Gastrocnemius medialis (tissue), 4 donors: ENCODE measurements at regions not wholly inside any gene's neighbourhood (a gene's known extent, or its start where the extent isn't known, plus 50 kb on each side); places are given as distances from the start of the nearest gene placed in this dataset.
A peak's percentile ranks its signal among the peaks of the same experiment; 100 is the strongest.

Experiments used
- ATAC-seq, 2 donors: fragments of 150-250 bp; one replicate each; pipeline ENCODE4 v1.9.1; 2016
- DNase-seq, 2 donors: peaks; one replicate each; pipeline ENCODE4 v3.0.0-alpha.2; 2019
- H3K27ac ChIP-seq, 4 donors: fragments of 200-600 bp; sonication (generic); 1 replicate in 1 of 4; 2 replicates in 3 of 4; pipeline ENCODE4 v1.5.1; 2016 to 2018; ENCODE audit warnings: mild to moderate bottlenecking in 2 of 4, moderate library complexity in 1 of 4
- H3K27me3 ChIP-seq, 3 donors: fragments of 200-600 bp; sonication (generic) in 2 of 3; 1 replicate in 1 of 3; 2 replicates in 2 of 3; pipeline versions ENCODE4 v1.5.1 to v1.6.0; 2016 to 2019; ENCODE audit warnings: mild to moderate bottlenecking in 1 of 3, moderate library complexity in 1 of 3
- H3K36me3 ChIP-seq, 2 donors: fragments of 200-600 bp; sonication (generic) in 1 of 2; one replicate each; pipeline ENCODE4 v1.5.1; 2017 to 2018
- H3K4me1 ChIP-seq, 2 donors: fragments of 200-600 bp; sonication (generic) in 1 of 2; one replicate each; pipeline ENCODE4 v1.5.1; 2016 to 2017; ENCODE audit warnings: mild to moderate bottlenecking in 2 of 2
- H3K4me3 ChIP-seq, 4 donors: fragments of 200-600 bp; sonication (generic) in 3 of 4; 1 replicate in 1 of 4; 2 replicates in 3 of 4; pipeline ENCODE4 v1.5.1; 2016 to 2019; ENCODE audit warnings: mild to moderate bottlenecking in 2 of 4
- H3K9me3 ChIP-seq, 3 donors: fragments of 200-600 bp; sonication (generic) in 2 of 3; 1 replicate in 1 of 3; 2 replicates in 2 of 3; pipeline ENCODE4 v1.5.1; 2016 to 2019
- POLR2A ChIP-seq, 2 donors: fragments of 450-650 bp; IDR thresholded peaks; one replicate each; pipeline ENCODE4 v1.6.1; 2017; ENCODE audit warnings: antibody characterized with exemption in 2 of 2, mild to moderate bottlenecking in 2 of 2, moderate library complexity in 2 of 2
- in situ Hi-C, 4 donors: fragments of 200-750 bp; cut with MboI; loops; one replicate each; pipeline versions ENCODE4 v1.15.0 to v1.8.0; 2017; ENCODE audit warnings: low sequenced_read_pairs in 4 of 4
- intact Hi-C: fragments of 100-400 bp; cut with DNase I; formaldehyde crosslinking; loops from one replicate; pipeline ENCODE4 v1.15.1; 2023; ENCODE audit warnings: low total_unique reads
- TF ChIP-seq, protein P1 (sequence below), 5 experiments: fragments of 450-650 bp in 3 of 5; fragments of 200-600 bp in 2 of 5; sonication (generic) in 2 of 5; IDR thresholded peaks in 4 of 5; conservative IDR thresholded peaks in 1 of 5; 1 replicate in 4 of 5; 2 replicates in 1 of 5; pipeline ENCODE4 v1.5.1; 2016 to 2019; ENCODE audit warnings: antibody characterized with exemption in 5 of 5, mild to moderate bottlenecking in 3 of 5, moderate library complexity in 3 of 5

DNA sequence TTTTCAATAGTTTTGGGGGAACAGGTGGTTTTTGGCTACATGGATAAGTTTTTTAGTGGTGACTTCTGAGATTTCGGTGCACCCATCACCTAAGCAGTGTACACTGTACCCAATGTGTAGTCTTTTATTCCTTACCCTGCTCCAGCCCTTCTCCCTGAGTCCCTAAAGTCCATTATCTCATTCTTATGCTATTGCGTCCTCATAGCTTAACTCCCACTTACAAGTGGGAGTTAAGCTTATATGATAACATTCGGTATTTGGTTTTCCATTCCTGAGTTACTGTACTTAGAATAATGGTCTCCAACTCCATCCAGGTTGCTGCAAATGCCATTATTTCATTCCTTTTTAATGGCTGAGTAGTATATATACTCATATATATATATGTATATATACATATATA lies 90.9 kb upstream of the ACSL3 start:
- intact Hi-C loops = no loop called here
- no peak for ATAC-seq
- in situ Hi-C loops = no loop called here
- H3K4me3 ChIP-seq = no peak overlapping the region
- no peak for DNase-seq
- TF ChIP-seq, protein P1, sequence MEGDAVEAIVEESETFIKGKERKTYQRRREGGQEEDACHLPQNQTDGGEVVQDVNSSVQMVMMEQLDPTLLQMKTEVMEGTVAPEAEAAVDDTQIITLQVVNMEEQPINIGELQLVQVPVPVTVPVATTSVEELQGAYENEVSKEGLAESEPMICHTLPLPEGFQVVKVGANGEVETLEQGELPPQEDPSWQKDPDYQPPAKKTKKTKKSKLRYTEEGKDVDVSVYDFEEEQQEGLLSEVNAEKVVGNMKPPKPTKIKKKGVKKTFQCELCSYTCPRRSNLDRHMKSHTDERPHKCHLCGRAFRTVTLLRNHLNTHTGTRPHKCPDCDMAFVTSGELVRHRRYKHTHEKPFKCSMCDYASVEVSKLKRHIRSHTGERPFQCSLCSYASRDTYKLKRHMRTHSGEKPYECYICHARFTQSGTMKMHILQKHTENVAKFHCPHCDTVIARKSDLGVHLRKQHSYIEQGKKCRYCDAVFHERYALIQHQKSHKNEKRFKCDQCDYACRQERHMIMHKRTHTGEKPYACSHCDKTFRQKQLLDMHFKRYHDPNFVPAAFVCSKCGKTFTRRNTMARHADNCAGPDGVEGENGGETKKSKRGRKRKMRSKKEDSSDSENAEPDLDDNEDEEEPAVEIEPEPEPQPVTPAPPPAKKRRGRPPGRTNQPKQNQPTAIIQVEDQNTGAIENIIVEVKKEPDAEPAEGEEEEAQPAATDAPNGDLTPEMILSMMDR (IDR thresholded peaks at IDR 0.05 in 4 of 5, conservative IDR thresholded peaks at IDR 0.05 in 1 of 5) = no peak
- TF ChIP-seq POLR2A (IDR thresholded peaks at IDR 0.05) = no peak
- H3K27ac ChIP-seq = no peak overlapping the region
- H3K27me3 ChIP-seq = no peaks in the 10 kb centered on the region
- H3K4me1 ChIP-seq = no peaks in the 10 kb centered on the region
- no peaks in the 10 kb centered on the region for H3K9me3 ChIP-seq
- H3K36me3 ChIP-seq = no peaks in the 10 kb centered on the region

DNA sequence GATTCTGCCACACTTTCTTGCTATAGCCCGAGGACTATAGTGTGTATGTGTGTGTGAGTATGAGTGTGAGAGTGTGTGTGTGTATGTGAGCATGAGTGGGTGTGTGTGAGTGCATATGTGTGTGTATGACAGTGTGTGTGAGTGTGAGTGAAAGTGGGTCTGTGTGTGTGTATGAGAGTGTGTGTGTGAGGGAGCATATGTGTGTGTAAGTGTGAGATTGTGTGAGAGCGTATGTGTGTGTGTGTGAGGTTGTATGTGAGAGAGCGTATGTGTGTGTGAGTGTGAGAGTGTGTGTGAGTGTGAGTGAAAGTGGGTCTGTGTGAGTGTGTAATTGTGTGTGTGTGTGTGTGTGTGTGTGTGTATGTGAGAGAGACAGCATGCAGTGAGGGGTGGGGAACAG lies 89.0 kb upstream of the ACSL3 start:
- no peaks in the 10 kb centered on the region for H3K36me3 ChIP-seq
- H3K4me3 ChIP-seq = no peak overlapping the region
- no peak for TF ChIP-seq POLR2A (IDR thresholded peaks at IDR 0.05)
- TF ChIP-seq, protein P1 (IDR thresholded peaks at IDR 0.05 in 4 of 5, conservative IDR thresholded peaks at IDR 0.05 in 1 of 5) = no peak
- no peak for DNase-seq
- intact Hi-C loops (no loop called here), in situ Hi-C loops (no loop called here)
- H3K9me3 ChIP-seq = no peaks in the 10 kb centered on the region
- peaks cover 0 to 2% of the 10 kb centered on the region in 2 donors for H3K4me1 ChIP-seq
- H3K27me3 ChIP-seq = no peaks in the 10 kb centered on the region
- no peak for ATAC-seq
- H3K27ac ChIP-seq = no peak overlapping the region

DNA sequence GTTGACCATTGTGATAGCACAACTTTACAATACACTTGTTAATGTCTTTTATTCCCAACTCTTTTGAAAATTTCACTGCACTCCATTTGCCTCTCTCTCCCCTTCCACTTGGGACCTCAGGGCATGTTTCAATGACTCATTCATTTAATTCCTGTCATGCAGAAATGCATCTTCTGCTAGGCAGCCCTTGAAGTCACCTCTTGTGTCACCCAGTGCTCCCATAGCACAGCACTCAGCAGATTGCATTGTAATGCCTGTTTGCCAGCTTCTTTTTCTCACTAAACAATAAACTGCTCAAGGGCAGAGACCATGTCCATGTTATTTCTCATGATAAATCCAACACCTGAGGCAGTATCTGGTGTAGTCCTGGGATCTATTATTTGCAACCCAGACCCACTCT lies 85.9 kb upstream of the ACSL3 start:
- intact Hi-C loops = no loop called here
- H3K36me3 ChIP-seq = no peaks in the 10 kb centered on the region
- ATAC-seq (no peak), DNase-seq (no peak)
- TF ChIP-seq POLR2A (IDR thresholded peaks at IDR 0.05) = no peak
- TF ChIP-seq, protein P1 (IDR thresholded peaks at IDR 0.05 in 4 of 5, conservative IDR thresholded peaks at IDR 0.05 in 1 of 5) = no peak
- no peak overlapping the region for H3K4me3 ChIP-seq
- H3K27me3 ChIP-seq = no peaks in the 10 kb centered on the region
- no peaks in the 10 kb centered on the region for H3K9me3 ChIP-seq
- in situ Hi-C loops = no loop called here
- peaks cover 0 to 4% of the 10 kb centered on the region in 2 donors for H3K4me1 ChIP-seq
- no peak overlapping the region for H3K27ac ChIP-seq

DNA sequence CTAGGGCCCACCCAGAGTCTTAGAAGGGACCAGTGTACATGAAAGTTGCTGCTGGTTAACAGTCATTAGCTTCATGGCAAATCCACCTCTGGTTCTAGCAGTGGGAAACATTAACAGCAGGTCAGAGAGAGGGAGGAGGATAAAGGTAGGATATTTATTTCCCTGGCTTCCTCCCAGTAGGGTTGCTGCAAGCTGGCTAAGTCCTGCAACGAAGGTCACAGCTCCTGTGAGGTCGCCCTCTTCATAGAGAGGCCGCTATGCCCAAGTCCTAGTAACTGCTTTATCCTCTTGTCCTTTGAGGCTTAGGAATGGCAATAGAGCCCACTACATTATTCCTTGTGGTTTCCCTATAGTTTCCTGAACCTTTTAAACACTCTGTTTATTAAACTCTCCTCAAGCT lies 84.0 kb upstream of the ACSL3 start:
- no peak for TF ChIP-seq POLR2A (IDR thresholded peaks at IDR 0.05)
- TF ChIP-seq, protein P1 (IDR thresholded peaks at IDR 0.05 in 4 of 5, conservative IDR thresholded peaks at IDR 0.05 in 1 of 5) = no peak
- H3K4me1 ChIP-seq = peaks cover 0 to 4% of the 10 kb centered on the region in 2 donors
- DNase-seq (no peak), ATAC-seq (peak in 1 of 2 donors; percentile 72)
- no peak overlapping the region for H3K4me3 ChIP-seq
- in situ Hi-C loops (no loop called here), intact Hi-C loops (no loop called here)
- H3K27me3 ChIP-seq = no peaks in the 10 kb centered on the region
- H3K27ac ChIP-seq = no peak overlapping the region
- no peaks in the 10 kb centered on the region for H3K9me3 ChIP-seq
- H3K36me3 ChIP-seq = no peaks in the 10 kb centered on the region

DNA sequence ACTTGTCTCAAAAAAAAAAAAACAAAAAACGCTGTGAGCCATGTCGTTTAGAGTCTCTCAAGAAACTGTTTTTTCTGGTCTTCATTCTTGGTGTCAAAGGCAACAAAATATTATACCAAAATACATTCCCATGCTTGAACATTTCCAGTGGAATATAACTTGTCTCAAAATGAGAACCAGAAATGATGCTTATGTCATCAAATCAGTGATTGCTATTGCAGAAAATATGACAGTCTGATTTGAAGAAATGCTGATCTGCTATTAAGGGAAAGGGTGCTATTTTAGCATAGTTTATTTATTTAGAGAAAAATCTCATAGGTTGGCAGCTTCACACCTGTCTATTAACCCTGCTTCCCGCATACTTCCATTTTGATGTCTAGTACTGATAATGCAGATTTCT lies 82.4 kb upstream of the ACSL3 start:
- Histone ChIP-seq H3K9me3 (no peaks in the 10 kb centered on the region), H3K4me3 (no peak overlapping the region), H3K4me1 (peaks cover 0 to 4% of the 10 kb centered on the region in 2 donors), H3K27ac (no peak overlapping the region), H3K36me3 (no peaks in the 10 kb centered on the region), H3K27me3 (no peaks in the 10 kb centered on the region)
- intact Hi-C loops (no loop called here), in situ Hi-C loops (no loop called here)
- no peak for ATAC-seq
- TF ChIP-seq POLR2A (IDR thresholded peaks at IDR 0.05) = no peak
- TF ChIP-seq, protein P1 (IDR thresholded peaks at IDR 0.05 in 4 of 5, conservative IDR thresholded peaks at IDR 0.05 in 1 of 5) = no peak
- no peak for DNase-seq
